ENCODE measurements at regions not wholly inside any gene's neighbourhood (a gene's known extent, or its start where the extent isn't known, plus 50 kb on each side); places are given as distances from the start of the nearest gene placed in this dataset.

GRCh38 chr2:189960346-189960745 lies 102.2 kb downstream of the MSTN start:
- no peak for TF ChIP-seq CTCF (conservative IDR thresholded peaks at IDR 0.05; ENCODE audit: low read length)
- no peak for TF ChIP-seq EZH2phosphoT487 (IDR thresholded peaks at IDR 0.05; ENCODE audit: borderline replicate concordance, low read depth, low read length)

Data from OCI-LY7 (cell line).